ENCODE measurements at regions not wholly inside any gene's neighbourhood (a gene's known extent, or its start where the extent isn't known, plus 50 kb on each side); places are given as distances from the start of the nearest gene placed in this dataset.

DNA sequence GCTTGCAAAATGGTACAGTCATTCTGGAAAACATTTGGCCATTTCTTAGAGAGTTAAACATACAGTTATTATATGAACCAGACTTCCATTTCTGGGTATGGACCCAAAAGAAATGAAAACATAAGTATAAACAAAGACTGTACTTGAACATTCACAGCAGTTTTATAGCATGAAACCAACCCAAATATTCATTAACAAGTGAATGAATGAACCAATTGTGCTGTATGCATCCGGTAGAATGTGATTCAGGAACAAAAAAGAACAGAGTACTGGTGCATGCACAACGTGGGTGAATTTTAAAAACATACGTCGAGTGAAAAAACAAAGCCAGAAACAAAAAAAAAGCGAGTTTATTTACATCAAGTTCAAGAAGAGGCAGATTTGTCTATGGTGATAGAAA lies 1085.8 kb upstream of the AUTS2 start:
- no peaks in the 10 kb centered on the region for H3K9me3 ChIP-seq (ENCODE audit: control insufficient read depth, low read depth, low read length)
- no peaks in the 10 kb centered on the region for H3K36me3 ChIP-seq (ENCODE audit: control insufficient read depth, low read depth, low read length)
- no peak overlapping the region for H3K27ac ChIP-seq (ENCODE audit: low read length)
- H3K9ac ChIP-seq (ENCODE audit: low read length): no peak overlapping the region
- H3K4me1 ChIP-seq (ENCODE audit: control insufficient read depth, low read depth, low read length): no peaks in the 10 kb centered on the region
- H3K4me3 ChIP-seq (ENCODE audit: low read length): no peak overlapping the region
- no peaks in the 10 kb centered on the region for H3K27me3 ChIP-seq (ENCODE audit: control insufficient read depth, insufficient read depth, low read length)

DNA sequence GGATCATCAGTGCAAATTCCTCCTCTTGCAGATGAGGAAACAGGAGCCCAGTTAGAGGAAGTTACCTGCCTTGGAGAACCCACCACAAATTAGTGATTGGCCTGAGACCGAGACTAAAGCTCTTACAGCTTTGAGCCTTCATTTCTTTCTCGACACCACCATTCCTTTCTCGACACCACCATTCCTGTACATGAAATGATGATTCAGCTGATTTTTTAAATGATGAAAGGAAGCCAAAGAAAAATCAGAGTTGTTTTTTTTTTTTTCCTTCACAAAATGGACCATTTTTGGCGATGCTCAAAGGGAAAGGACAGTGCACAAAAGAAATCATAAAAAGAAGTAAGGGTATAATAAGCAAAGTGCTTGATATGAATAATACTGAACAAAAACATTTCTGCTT lies 1080.2 kb upstream of the AUTS2 start:
- Histone ChIP-seq H3K27me3 (ENCODE audit: control insufficient read depth, insufficient read depth, low read length) (no peaks in the 10 kb centered on the region), H3K9me3 (ENCODE audit: control insufficient read depth, low read depth, low read length) (no peaks in the 10 kb centered on the region), H3K9ac (ENCODE audit: low read length) (no peak overlapping the region), H3K27ac (ENCODE audit: low read length) (no peak overlapping the region), H3K36me3 (ENCODE audit: control insufficient read depth, low read depth, low read length) (no peaks in the 10 kb centered on the region), H3K4me1 (ENCODE audit: control insufficient read depth, low read depth, low read length) (no peaks in the 10 kb centered on the region), H3K4me3 (ENCODE audit: low read length) (no peak overlapping the region)

DNA sequence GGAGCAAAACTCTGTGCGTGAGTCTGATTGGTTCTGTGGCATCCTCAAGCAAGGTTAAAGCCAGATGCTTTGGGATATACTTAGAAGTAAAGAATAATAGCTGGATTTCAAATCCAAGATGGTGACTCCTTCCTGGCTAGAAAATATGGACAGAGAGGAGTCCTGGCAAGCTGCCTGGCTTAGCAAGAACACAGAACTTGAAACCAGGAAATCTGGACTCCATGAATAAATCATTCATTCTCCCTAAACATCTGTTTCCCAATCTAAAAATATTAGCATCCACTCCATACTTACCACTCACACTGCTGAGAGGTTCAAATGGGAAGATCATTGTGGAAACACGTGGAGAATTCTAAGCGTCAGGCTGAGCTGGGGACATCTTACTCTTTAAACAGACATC lies 1074.1 kb upstream of the AUTS2 start:
- no peaks in the 10 kb centered on the region for H3K36me3 ChIP-seq (ENCODE audit: control insufficient read depth, low read depth, low read length)
- no peaks in the 10 kb centered on the region for H3K9me3 ChIP-seq (ENCODE audit: control insufficient read depth, low read depth, low read length)
- no peak overlapping the region for H3K9ac ChIP-seq (ENCODE audit: low read length)
- H3K4me3 ChIP-seq (ENCODE audit: low read length): no peak overlapping the region
- no peaks in the 10 kb centered on the region for H3K4me1 ChIP-seq (ENCODE audit: control insufficient read depth, low read depth, low read length)
- no peak overlapping the region for H3K27ac ChIP-seq (ENCODE audit: low read length)
- H3K27me3 ChIP-seq (ENCODE audit: control insufficient read depth, insufficient read depth, low read length): no peaks in the 10 kb centered on the region

DNA sequence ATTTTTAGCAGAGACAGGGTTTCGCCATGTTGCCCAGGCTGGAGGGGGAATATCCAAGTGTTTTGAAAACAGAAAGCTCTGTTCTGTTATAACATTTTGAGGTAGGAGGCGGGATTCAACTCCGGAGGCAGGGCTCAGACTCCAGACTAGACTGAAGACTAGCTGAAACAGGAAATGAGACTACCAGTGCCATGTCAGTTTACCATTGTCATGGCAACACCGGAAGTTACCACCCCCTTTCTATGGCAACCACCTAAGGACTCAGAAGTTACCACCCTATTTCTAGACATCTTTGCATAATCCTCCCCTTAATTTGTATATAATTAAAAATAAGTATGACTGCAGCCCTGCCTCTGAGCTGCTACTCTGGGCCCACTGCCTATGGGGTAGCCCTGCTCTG lies 1069.1 kb upstream of the AUTS2 start:
- Histone ChIP-seq H3K27ac (ENCODE audit: low read length) (no peak overlapping the region), H3K27me3 (ENCODE audit: control insufficient read depth, insufficient read depth, low read length) (no peaks in the 10 kb centered on the region), H3K36me3 (ENCODE audit: control insufficient read depth, low read depth, low read length) (no peaks in the 10 kb centered on the region), H3K9ac (ENCODE audit: low read length) (no peak overlapping the region), H3K4me1 (ENCODE audit: control insufficient read depth, low read depth, low read length) (peaks cover 9% of the 10 kb centered on the region), H3K4me3 (ENCODE audit: low read length) (no peak overlapping the region), H3K9me3 (ENCODE audit: control insufficient read depth, low read depth, low read length) (no peaks in the 10 kb centered on the region)

DNA sequence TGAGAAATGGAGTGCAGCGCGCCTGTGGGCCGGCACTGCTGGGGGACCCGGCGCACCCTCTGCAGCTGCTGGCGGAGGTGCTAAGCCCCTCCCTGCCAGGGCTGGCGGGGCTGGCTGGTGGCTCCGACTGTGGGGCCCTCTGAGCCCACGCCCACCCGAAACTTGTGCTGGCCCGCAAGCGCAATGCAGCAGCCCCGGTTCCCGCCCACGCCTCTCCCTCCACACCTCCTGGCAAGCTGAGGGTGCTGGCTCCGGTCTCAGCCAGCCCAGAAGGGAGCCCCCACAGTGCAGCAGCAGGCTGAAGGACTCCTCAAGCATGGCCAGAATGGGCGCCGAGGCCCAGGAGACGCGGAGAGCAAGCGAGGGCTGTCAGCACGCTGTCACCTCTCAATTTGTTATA lies 1063.0 kb upstream of the AUTS2 start:
- Histone ChIP-seq H3K27me3 (ENCODE audit: control insufficient read depth, insufficient read depth, low read length) (no peaks in the 10 kb centered on the region), H3K4me1 (ENCODE audit: control insufficient read depth, low read depth, low read length) (peaks cover under 1% of the 10 kb centered on the region), H3K36me3 (ENCODE audit: control insufficient read depth, low read depth, low read length) (no peaks in the 10 kb centered on the region), H3K4me3 (ENCODE audit: low read length) (no peak overlapping the region), H3K9ac (ENCODE audit: low read length) (no peak overlapping the region), H3K27ac (ENCODE audit: low read length) (no peak overlapping the region), H3K9me3 (ENCODE audit: control insufficient read depth, low read depth, low read length) (no peaks in the 10 kb centered on the region)

DNA sequence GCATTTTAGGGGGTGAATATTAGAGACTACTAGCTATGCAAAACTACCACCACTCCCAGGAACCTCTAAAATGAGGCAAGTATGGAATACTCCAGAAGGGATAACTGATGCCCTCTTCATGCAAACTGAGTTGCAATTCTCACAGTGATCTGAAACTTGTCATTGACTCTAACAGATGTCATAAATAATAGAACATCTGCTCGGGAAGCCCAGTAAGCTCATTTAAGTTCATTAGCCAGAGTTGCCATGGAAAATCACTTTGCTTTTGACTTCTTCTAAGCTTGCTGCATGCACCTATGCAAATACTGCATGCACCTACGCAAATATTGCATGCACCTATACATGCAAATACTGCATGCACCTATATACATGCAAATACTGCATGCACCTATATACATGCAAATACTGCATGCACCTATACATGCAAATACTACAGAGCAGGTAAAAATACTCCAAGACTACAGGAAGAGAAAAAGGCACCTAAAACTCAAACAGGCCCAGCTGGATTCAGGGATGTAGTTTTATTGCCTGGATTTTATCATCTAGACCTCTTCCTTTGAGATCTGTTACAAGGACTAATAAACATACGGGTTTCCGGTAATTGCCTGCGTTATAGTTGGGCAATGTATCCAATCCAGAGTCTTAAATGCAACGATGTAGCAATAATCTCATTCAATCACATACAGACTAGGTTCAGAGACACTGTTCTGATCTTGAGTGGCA lies 1061.1 kb upstream of the AUTS2 start:
- Histone ChIP-seq H3K36me3 (ENCODE audit: control insufficient read depth, low read depth, low read length) (no peaks in the 10 kb centered on the region), H3K4me3 (ENCODE audit: low read length) (no peak overlapping the region), H3K27me3 (ENCODE audit: control insufficient read depth, insufficient read depth, low read length) (no peaks in the 10 kb centered on the region), H3K4me1 (ENCODE audit: control insufficient read depth, low read depth, low read length) (no peaks in the 10 kb centered on the region), H3K9me3 (ENCODE audit: control insufficient read depth, low read depth, low read length) (no peaks in the 10 kb centered on the region), H3K9ac (ENCODE audit: low read length) (no peak overlapping the region), H3K27ac (ENCODE audit: low read length) (no peak overlapping the region)

DNA sequence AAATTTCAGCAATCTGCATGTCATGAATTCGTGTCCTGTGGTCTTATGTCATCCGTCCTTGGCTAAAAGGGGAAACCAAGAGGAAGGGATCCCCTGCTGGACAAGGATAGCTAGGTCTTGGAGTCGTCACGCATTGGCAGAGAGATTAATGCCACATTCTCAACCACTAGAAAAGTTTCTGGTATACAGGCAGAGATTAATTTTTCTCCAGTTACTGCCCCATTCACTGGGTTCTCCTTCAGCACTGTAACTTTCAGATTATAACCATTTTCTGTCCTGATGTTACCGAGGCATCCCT lies 1060.6 kb upstream of the AUTS2 start:
- Histone ChIP-seq H3K36me3 (ENCODE audit: control insufficient read depth, low read depth, low read length) (no peaks in the 10 kb centered on the region), H3K9ac (ENCODE audit: low read length) (no peak overlapping the region), H3K4me1 (ENCODE audit: control insufficient read depth, low read depth, low read length) (no peaks in the 10 kb centered on the region), H3K27ac (ENCODE audit: low read length) (no peak overlapping the region), H3K27me3 (ENCODE audit: control insufficient read depth, insufficient read depth, low read length) (no peaks in the 10 kb centered on the region), H3K9me3 (ENCODE audit: control insufficient read depth, low read depth, low read length) (no peaks in the 10 kb centered on the region), H3K4me3 (ENCODE audit: low read length) (no peak overlapping the region)

DNA sequence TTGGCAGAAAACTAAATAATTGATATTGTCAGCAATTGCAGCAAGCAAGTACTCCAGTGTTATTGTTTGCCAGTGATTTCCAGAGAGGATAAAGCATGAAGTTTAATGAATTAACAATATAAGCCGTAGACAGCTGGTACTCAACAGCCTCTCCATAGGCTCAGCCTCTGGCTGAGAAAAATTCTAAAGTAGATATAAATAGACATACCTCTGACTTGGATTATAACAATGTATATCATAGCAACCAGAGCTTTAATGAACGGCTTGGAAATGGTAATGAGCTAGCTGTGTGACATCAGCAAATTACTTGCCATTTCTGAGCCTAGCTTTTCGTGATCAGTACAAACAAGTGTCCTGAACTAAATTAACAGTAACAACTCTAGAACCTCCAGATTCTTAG lies 1055.4 kb upstream of the AUTS2 start:
- no peaks in the 10 kb centered on the region for H3K27me3 ChIP-seq (ENCODE audit: control insufficient read depth, insufficient read depth, low read length)
- no peak overlapping the region for H3K9ac ChIP-seq (ENCODE audit: low read length)
- no peaks in the 10 kb centered on the region for H3K9me3 ChIP-seq (ENCODE audit: control insufficient read depth, low read depth, low read length)
- H3K27ac ChIP-seq (ENCODE audit: low read length): no peak overlapping the region
- no peaks in the 10 kb centered on the region for H3K36me3 ChIP-seq (ENCODE audit: control insufficient read depth, low read depth, low read length)
- H3K4me1 ChIP-seq (ENCODE audit: control insufficient read depth, low read depth, low read length): no peaks in the 10 kb centered on the region
- H3K4me3 ChIP-seq (ENCODE audit: low read length): no peak overlapping the region

DNA sequence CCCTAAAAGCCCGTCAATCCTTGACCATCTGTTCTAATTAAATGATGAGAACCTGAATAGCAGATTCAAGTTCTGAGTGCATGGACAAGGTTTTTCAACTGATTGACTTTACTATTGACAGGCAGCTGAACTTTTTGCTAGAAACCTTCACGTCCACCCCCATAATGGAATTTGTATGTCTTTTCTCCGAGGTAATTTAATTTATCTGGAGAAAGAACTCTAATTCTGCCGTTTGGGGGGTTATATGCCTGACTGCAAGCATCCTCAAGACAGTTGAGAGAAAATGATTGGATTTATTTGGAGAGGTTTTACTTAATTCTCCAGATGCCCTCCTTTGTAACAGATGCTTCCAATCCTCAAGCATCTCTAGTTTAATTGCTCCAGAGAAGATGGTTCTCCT lies 1053.4 kb upstream of the AUTS2 start:
- Histone ChIP-seq H3K27me3 (ENCODE audit: control insufficient read depth, insufficient read depth, low read length) (no peaks in the 10 kb centered on the region), H3K4me1 (ENCODE audit: control insufficient read depth, low read depth, low read length) (no peaks in the 10 kb centered on the region), H3K9me3 (ENCODE audit: control insufficient read depth, low read depth, low read length) (no peaks in the 10 kb centered on the region), H3K27ac (ENCODE audit: low read length) (no peak overlapping the region), H3K9ac (ENCODE audit: low read length) (no peak overlapping the region), H3K4me3 (ENCODE audit: low read length) (no peak overlapping the region), H3K36me3 (ENCODE audit: control insufficient read depth, low read depth, low read length) (no peaks in the 10 kb centered on the region)

DNA sequence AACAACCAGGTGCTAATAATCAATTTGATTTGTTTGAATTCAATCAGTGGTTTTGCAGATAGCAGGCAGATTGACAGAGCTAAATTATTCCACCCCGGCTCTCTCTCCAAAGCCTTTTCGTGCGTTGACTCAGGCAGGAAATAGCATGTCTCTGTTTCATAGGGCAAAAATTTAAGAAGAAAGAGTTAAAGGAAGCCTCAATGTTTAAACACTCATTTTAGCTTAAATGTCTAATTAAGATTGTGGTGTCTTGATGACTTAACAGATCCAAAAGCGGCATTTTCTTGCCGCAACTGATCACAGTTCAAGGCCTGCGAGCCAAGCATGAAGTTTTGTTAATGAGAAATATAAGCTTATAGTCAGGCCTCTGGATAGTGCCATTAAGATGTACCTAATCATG lies 1051.1 kb upstream of the AUTS2 start:
- no peak overlapping the region for H3K27ac ChIP-seq (ENCODE audit: low read length)
- no peaks in the 10 kb centered on the region for H3K4me1 ChIP-seq (ENCODE audit: control insufficient read depth, low read depth, low read length)
- no peaks in the 10 kb centered on the region for H3K36me3 ChIP-seq (ENCODE audit: control insufficient read depth, low read depth, low read length)
- no peak overlapping the region for H3K9ac ChIP-seq (ENCODE audit: low read length)
- H3K4me3 ChIP-seq (ENCODE audit: low read length): no peak overlapping the region
- no peaks in the 10 kb centered on the region for H3K27me3 ChIP-seq (ENCODE audit: control insufficient read depth, insufficient read depth, low read length)
- no peaks in the 10 kb centered on the region for H3K9me3 ChIP-seq (ENCODE audit: control insufficient read depth, low read depth, low read length)

DNA sequence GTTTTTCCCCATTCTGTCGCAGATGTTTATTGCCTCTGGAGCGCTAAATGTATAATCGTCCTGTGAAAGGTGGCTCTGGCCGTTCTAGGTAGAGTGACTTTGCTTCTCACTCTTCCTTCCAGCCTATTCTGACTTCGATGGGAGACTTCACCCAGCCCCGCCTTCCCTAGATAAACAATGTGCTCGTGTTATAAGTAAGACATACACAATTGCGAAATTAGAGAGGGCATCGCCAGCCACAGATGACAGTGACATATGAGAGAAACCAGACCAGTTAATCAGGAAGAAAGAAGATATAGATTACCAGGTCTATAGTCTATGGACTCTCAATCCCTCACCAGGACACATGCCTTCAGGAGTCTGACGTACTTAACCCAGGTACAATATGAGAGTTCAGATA lies 1050.5 kb upstream of the AUTS2 start:
- Histone ChIP-seq H3K9ac (ENCODE audit: low read length) (no peak overlapping the region), H3K9me3 (ENCODE audit: control insufficient read depth, low read depth, low read length) (no peaks in the 10 kb centered on the region), H3K4me3 (ENCODE audit: low read length) (no peak overlapping the region), H3K27ac (ENCODE audit: low read length) (no peak overlapping the region), H3K27me3 (ENCODE audit: control insufficient read depth, insufficient read depth, low read length) (no peaks in the 10 kb centered on the region), H3K36me3 (ENCODE audit: control insufficient read depth, low read depth, low read length) (no peaks in the 10 kb centered on the region), H3K4me1 (ENCODE audit: control insufficient read depth, low read depth, low read length) (no peaks in the 10 kb centered on the region)

DNA sequence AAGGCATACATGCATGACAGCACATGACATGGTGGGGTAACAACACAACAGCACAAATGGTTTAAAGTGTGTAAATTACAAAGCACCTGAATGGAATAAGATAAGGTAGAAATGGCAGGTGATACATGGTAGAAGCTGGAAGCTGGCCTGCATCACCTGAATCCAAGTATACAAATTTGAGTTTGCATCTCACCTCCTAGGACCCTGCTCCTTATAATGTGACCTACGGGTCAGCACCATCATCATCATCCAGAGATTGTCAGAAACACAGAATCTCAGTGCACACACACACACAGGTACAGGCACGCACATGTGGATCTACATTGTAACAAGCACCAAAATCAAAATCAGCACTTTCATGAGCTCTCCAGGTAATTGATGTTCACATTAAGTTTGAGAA lies 1048.2 kb upstream of the AUTS2 start:
- Histone ChIP-seq H3K27me3 (ENCODE audit: control insufficient read depth, insufficient read depth, low read length) (no peaks in the 10 kb centered on the region), H3K36me3 (ENCODE audit: control insufficient read depth, low read depth, low read length) (no peaks in the 10 kb centered on the region), H3K4me1 (ENCODE audit: control insufficient read depth, low read depth, low read length) (no peaks in the 10 kb centered on the region), H3K27ac (ENCODE audit: low read length) (no peak overlapping the region), H3K9ac (ENCODE audit: low read length) (no peak overlapping the region), H3K4me3 (ENCODE audit: low read length) (no peak overlapping the region), H3K9me3 (ENCODE audit: control insufficient read depth, low read depth, low read length) (no peaks in the 10 kb centered on the region)
